ENCODE measurements at regions not wholly inside any gene's neighbourhood (a gene's known extent, or its start where the extent isn't known, plus 50 kb on each side); places are given as distances from the start of the nearest gene placed in this dataset.

DNA sequence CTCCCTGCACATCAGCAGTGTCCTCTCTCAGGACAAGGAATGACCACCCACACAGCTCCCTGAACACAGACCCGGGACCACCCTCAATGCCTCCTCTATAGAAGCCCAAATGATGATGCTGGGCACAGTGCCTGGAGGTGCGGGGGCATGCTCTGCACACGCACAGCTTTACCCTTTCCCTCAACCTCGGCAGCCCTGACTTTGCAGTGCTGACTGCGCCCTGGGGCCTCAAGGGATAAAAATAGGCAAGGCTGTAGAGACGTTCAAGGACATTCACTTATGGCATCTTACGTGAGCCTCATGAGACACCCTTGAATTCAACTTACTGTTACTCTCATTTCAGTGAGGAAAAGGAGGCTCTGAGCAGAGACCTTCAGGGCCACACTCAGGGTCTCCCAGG, 521.6 kb upstream of the MGMT start:
- H3K4me1 ChIP-seq (ENCODE audit: insufficient read depth, low read length): no peaks in the 10 kb centered on the region
- TF ChIP-seq, protein P1, sequence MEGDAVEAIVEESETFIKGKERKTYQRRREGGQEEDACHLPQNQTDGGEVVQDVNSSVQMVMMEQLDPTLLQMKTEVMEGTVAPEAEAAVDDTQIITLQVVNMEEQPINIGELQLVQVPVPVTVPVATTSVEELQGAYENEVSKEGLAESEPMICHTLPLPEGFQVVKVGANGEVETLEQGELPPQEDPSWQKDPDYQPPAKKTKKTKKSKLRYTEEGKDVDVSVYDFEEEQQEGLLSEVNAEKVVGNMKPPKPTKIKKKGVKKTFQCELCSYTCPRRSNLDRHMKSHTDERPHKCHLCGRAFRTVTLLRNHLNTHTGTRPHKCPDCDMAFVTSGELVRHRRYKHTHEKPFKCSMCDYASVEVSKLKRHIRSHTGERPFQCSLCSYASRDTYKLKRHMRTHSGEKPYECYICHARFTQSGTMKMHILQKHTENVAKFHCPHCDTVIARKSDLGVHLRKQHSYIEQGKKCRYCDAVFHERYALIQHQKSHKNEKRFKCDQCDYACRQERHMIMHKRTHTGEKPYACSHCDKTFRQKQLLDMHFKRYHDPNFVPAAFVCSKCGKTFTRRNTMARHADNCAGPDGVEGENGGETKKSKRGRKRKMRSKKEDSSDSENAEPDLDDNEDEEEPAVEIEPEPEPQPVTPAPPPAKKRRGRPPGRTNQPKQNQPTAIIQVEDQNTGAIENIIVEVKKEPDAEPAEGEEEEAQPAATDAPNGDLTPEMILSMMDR (IDR thresholded peaks at IDR 0.05; ENCODE audit: borderline replicate concordance, extremely low read depth, low read length, poor library complexity, severe bottlenecking): no peak
- TF ChIP-seq EZH2 (IDR thresholded peaks at IDR 0.05; ENCODE audit: borderline replicate concordance, low read depth, low read length, severe bottlenecking): no peak
- no peaks in the 10 kb centered on the region for H4K20me1 ChIP-seq (ENCODE audit: insufficient read depth, low read length)
- H3K9ac ChIP-seq (ENCODE audit: low read depth, low read length): no peak overlapping the region
- H3K27me3 ChIP-seq (ENCODE audit: insufficient read depth, low read length, poor library complexity): no peaks in the 10 kb centered on the region
- H3K79me2 ChIP-seq (ENCODE audit: insufficient read depth, low read length): no peaks in the 10 kb centered on the region
- H3K9me3 ChIP-seq (ENCODE audit: insufficient read depth, low read length, severe bottlenecking): no peaks in the 10 kb centered on the region
- no peak overlapping the region for H3K27ac ChIP-seq (ENCODE audit: low read length)
- ATAC-seq (ENCODE audit: insufficient read depth, low read depth) (no peak), DNase-seq (no peak)
- no peaks in the 10 kb centered on the region for H3K36me3 ChIP-seq (ENCODE audit: insufficient read depth, low read length)
- no peak overlapping the region for H2AFZ ChIP-seq (ENCODE audit: low read depth, low read length)
- H3K4me2 ChIP-seq (ENCODE audit: insufficient read depth, low read length): no peak overlapping the region
- H3K4me3 ChIP-seq (ENCODE audit: low read depth in 1 of 2, low read length in 2 of 2): no peak overlapping the region

DNA sequence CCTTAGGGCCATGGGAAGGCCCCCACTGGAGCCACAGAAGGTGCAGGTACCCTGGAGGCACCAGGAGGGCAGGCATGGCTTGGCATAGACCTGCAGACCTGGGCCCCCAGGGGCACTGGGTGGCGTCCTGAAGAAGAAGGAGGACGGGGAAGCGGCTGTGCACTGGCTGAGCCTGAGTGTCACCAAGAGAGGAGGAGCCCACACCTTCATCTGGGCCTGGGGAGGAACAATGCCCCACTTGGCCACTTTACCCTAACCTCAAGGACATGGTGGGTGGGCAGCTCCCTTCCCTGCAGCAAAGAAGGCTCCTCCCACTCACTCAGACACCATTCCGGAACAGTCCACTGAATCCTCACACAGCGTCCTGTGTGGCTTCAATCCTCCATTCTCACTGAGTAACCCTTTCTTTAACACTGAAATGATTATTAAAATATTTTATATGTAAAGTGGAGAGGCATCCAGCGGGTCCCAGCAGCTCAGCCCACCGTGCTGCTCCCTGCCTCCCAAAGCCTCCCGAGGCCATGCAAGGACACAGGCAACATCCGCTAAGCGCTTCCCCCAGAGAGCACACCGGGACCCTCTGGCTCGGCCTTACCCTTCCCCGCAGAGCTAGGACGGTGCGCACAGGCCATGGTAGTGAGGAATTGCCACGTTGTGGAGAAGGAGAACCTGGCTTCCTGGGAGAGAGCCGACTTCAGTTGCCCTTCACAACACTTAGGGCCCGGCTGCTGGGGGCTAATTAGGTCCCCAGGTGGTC, 516.7 kb upstream of the MGMT start:
- H3K4me3 ChIP-seq (ENCODE audit: low read depth in 1 of 2, low read length in 2 of 2): no peak overlapping the region
- TF ChIP-seq EZH2 (IDR thresholded peaks at IDR 0.05; ENCODE audit: borderline replicate concordance, low read depth, low read length, severe bottlenecking): no peak
- TF ChIP-seq, protein P1 (IDR thresholded peaks at IDR 0.05; ENCODE audit: borderline replicate concordance, extremely low read depth, low read length, poor library complexity, severe bottlenecking): no peak
- no peaks in the 10 kb centered on the region for H3K36me3 ChIP-seq (ENCODE audit: insufficient read depth, low read length)
- H3K4me2 ChIP-seq (ENCODE audit: insufficient read depth, low read length): no peak overlapping the region
- H4K20me1 ChIP-seq (ENCODE audit: insufficient read depth, low read length): no peaks in the 10 kb centered on the region
- H3K79me2 ChIP-seq (ENCODE audit: insufficient read depth, low read length): no peaks in the 10 kb centered on the region
- no peak overlapping the region for H2AFZ ChIP-seq (ENCODE audit: low read depth, low read length)
- no peaks in the 10 kb centered on the region for H3K9me3 ChIP-seq (ENCODE audit: insufficient read depth, low read length, severe bottlenecking)
- no peak overlapping the region for H3K9ac ChIP-seq (ENCODE audit: low read depth, low read length)
- no peaks in the 10 kb centered on the region for H3K27me3 ChIP-seq (ENCODE audit: insufficient read depth, low read length, poor library complexity)
- DNase-seq: no peak
- no peak for ATAC-seq (ENCODE audit: insufficient read depth, low read depth)
- no peaks in the 10 kb centered on the region for H3K4me1 ChIP-seq (ENCODE audit: insufficient read depth, low read length)
- H3K27ac ChIP-seq (ENCODE audit: low read length): no peak overlapping the region

DNA sequence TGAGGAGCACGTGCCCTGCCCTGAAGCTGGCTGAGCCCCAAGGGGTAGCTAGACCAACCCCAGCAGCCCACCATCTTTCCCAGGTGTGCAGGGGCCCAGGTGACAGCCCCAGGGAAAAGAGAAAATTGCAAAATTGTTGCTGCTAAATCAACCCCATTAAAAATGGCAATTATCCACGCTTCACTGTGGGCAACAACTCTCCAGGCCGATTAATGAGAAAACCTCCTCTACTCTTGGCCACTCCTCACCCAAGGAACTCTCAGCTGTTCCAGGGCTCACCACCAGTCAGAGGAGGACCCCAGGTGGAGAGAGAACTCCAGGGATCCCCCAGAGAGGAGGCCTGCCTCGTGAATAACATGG, 516.1 kb upstream of the MGMT start:
- Histone ChIP-seq H3K9me3 (ENCODE audit: insufficient read depth, low read length, severe bottlenecking) (no peaks in the 10 kb centered on the region), H4K20me1 (ENCODE audit: insufficient read depth, low read length) (no peaks in the 10 kb centered on the region), H3K4me1 (ENCODE audit: insufficient read depth, low read length) (no peaks in the 10 kb centered on the region), H3K4me3 (ENCODE audit: low read depth in 1 of 2, low read length in 2 of 2) (no peak overlapping the region), H3K79me2 (ENCODE audit: insufficient read depth, low read length) (no peaks in the 10 kb centered on the region), H2AFZ (ENCODE audit: low read depth, low read length) (no peak overlapping the region), H3K27ac (ENCODE audit: low read length) (no peak overlapping the region), H3K36me3 (ENCODE audit: insufficient read depth, low read length) (no peaks in the 10 kb centered on the region), H3K27me3 (ENCODE audit: insufficient read depth, low read length, poor library complexity) (no peaks in the 10 kb centered on the region), H3K4me2 (ENCODE audit: insufficient read depth, low read length) (no peak overlapping the region), H3K9ac (ENCODE audit: low read depth, low read length) (no peak overlapping the region)
- no peak for TF ChIP-seq EZH2 (IDR thresholded peaks at IDR 0.05; ENCODE audit: borderline replicate concordance, low read depth, low read length, severe bottlenecking)
- TF ChIP-seq, protein P1 (IDR thresholded peaks at IDR 0.05; ENCODE audit: borderline replicate concordance, extremely low read depth, low read length, poor library complexity, severe bottlenecking): no peak
- DNase-seq: no peak
- no peak for ATAC-seq (ENCODE audit: insufficient read depth, low read depth)
